PC-3 (cell line): ENCODE measurements at regions not wholly inside any gene's neighbourhood (a gene's known extent, or its start where the extent isn't known, plus 50 kb on each side); places are given as distances from the start of the nearest gene placed in this dataset.

Experiments used
- ATAC-seq: fragments of 200-7000 bp; cut with Tn5 transposase; 2 replicates; pipeline ENCODE4 v1.9.1; 2020; ENCODE audit warnings: mild to moderate bottlenecking, moderate library complexity
- BruUV-seq: library from RNA; stranded (reverse); fragments of 400-500 nt; replicated peaks from 2 replicates; lab custom pipeline; 2021; lab: Mats Ljungman, UMichigan
- CTCF ChIA-PET: fragments of 300-600 bp; sonication (Branson Sonifier 250); formaldehyde crosslinking; loops from one replicate; lab custom pipeline; 2022; ENCODE audit warnings: antibody characterized with exemption; lab: Charles Lee
- POLR2A ChIA-PET: fragments of 300-600 bp; sonication (Branson Sonifier 250); formaldehyde crosslinking; loops from one replicate; lab custom pipeline; 2022; ENCODE audit warnings: antibody characterized with exemption; ENCODE audit not compliant: unreplicated experiment; lab: Charles Lee
- DNase-seq: peaks from one replicate; pipeline ENCODE4 v3.0.0-alpha.2; 2015
- H2AFZ ChIP-seq: fragments of 300-600 bp; sonication (generic); 2 replicates; pipeline ENCODE4 v1.6.0; 2016; ENCODE audit warnings: antibody characterized with exemption, low read length
- H3F3A ChIP-seq: fragments of 300-600 bp; sonication (generic); one replicate; pipeline ENCODE4 v1.6.0; 2017; ENCODE audit warnings: antibody characterized with exemption, low read length, control low read depth, mild to moderate bottlenecking; ENCODE audit not compliant: unreplicated experiment
- H3K27ac ChIP-seq: fragments of 300-600 bp; sonication (generic); 2 replicates; pipeline ENCODE4 v1.5.1; 2016; ENCODE audit warnings: mild to moderate bottlenecking, low read length
- H3K27me3 ChIP-seq: fragments of 300-600 bp; sonication (generic); 2 replicates; pipeline ENCODE4 v1.6.1; 2016; ENCODE audit warnings: low read length, mixed read lengths
- H3K36me3 ChIP-seq: fragments of 300-600 bp; sonication (generic); 2 replicates; pipeline ENCODE4 v1.6.1; 2016; ENCODE audit warnings: low read depth, mixed run types, low read length, mixed read lengths
- H3K4me1 ChIP-seq: fragments of 300-600 bp; sonication (generic); 2 replicates; pipeline ENCODE4 v1.5.1; 2016; ENCODE audit warnings: low read length; ENCODE audit not compliant: insufficient read depth
- H3K4me2 ChIP-seq: fragments of 300-600 bp; sonication (generic); 2 replicates; pipeline ENCODE4 v1.6.0; 2016; ENCODE audit warnings: low read length
- H3K4me3 ChIP-seq: fragments of 300-600 bp; sonication (generic); 2 replicates; pipeline ENCODE4 v1.5.1; 2016; ENCODE audit warnings: mild to moderate bottlenecking, low read length, mixed read lengths
- H3K79me2 ChIP-seq: fragments of 300-600 bp; sonication (generic); 2 replicates; pipeline ENCODE4 v1.6.1; 2017; ENCODE audit warnings: low read length, mixed read lengths
- H3K9ac ChIP-seq: fragments of 300-600 bp; sonication (generic); 2 replicates; pipeline ENCODE4 v1.6.0; 2016; ENCODE audit warnings: mild to moderate bottlenecking, low read length
- H3K9me2 ChIP-seq: fragments of 300-600 bp; sonication (generic); replicated peaks from 2 replicates; pipeline ENCODE4 v1.6.1; 2016; ENCODE audit warnings: mixed run types, low read length, mixed read lengths
- H3K9me3 ChIP-seq: fragments of 300-600 bp; sonication (generic); 2 replicates; pipeline ENCODE4 v1.6.1; 2016; ENCODE audit warnings: low read length, mixed read lengths
- H4K20me1 ChIP-seq: fragments of 300-600 bp; sonication (generic); 2 replicates; pipeline ENCODE4 v1.6.1; 2016; ENCODE audit warnings: low read length, mixed read lengths
- EZH2 ChIP-seq: fragments of 300-600 bp; sonication (generic); IDR thresholded peaks from one replicate; pipeline ENCODE4 v1.6.1; 2017; ENCODE audit warnings: antibody characterized with exemption, mild to moderate bottlenecking, low read length; ENCODE audit not compliant: unreplicated experiment
- EZH2phosphoT487 ChIP-seq: fragments of 300-600 bp; sonication (generic); IDR thresholded peaks from 2 replicates; pipeline ENCODE4 v1.6.1; 2018; ENCODE audit warnings: mild to moderate bottlenecking, antibody characterized with exemption, low read length, borderline replicate concordance
- intact Hi-C: fragments of 100-400 bp; cut with micrococcal nuclease; formaldehyde crosslinking; loops from 2 replicates; pipeline ENCODE4 v1.9.0; 2023
- TF ChIP-seq, protein P1 (sequence below): fragments of 300-600 bp; sonication (generic); conservative IDR thresholded peaks from 2 replicates; pipeline ENCODE4 v1.5.1; 2017; ENCODE audit warnings: antibody characterized with exemption, low read depth, mild to moderate bottlenecking, low read length

DNA sequence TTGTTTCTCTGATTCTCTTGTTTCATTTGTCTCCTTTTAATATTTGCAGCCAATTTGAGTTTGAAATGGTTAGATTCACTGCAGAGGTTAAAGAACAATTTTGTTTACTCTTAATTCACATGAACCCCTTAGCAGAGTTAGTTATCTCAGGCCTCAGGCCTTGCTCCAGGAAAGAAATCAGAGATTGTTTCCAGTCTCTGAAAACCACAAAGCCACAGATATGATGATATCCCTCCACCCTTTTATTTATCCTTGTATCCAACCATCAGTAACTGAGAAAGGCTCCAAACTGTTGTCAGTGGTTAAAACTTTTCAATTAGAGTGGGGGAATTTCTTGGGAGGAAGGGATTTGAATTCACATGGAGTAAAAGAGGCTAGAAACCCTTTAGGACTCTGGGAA lies 406.0 kb upstream of the DMAC1 start:
- no peak overlapping the region for H3K4me2 ChIP-seq
- H3K4me1 ChIP-seq = no peaks in the 10 kb centered on the region
- H4K20me1 ChIP-seq = no peaks in the 10 kb centered on the region
- H3F3A ChIP-seq = no peaks in the 10 kb centered on the region
- H3K27me3 ChIP-seq = no peaks in the 10 kb centered on the region
- no TSS peak for BruUV-seq
- no peak overlapping the region for H3K4me3 ChIP-seq
- H3K79me2 ChIP-seq = no peaks in the 10 kb centered on the region
- no peaks in the 10 kb centered on the region for H3K9me3 ChIP-seq
- H3K36me3 ChIP-seq = no peaks in the 10 kb centered on the region
- no peaks in the 10 kb centered on the region for H3K9me2 ChIP-seq
- ATAC-seq = no peak
- DNase-seq = no peak
- TF ChIP-seq EZH2 = no peak
- TF ChIP-seq, protein P1, sequence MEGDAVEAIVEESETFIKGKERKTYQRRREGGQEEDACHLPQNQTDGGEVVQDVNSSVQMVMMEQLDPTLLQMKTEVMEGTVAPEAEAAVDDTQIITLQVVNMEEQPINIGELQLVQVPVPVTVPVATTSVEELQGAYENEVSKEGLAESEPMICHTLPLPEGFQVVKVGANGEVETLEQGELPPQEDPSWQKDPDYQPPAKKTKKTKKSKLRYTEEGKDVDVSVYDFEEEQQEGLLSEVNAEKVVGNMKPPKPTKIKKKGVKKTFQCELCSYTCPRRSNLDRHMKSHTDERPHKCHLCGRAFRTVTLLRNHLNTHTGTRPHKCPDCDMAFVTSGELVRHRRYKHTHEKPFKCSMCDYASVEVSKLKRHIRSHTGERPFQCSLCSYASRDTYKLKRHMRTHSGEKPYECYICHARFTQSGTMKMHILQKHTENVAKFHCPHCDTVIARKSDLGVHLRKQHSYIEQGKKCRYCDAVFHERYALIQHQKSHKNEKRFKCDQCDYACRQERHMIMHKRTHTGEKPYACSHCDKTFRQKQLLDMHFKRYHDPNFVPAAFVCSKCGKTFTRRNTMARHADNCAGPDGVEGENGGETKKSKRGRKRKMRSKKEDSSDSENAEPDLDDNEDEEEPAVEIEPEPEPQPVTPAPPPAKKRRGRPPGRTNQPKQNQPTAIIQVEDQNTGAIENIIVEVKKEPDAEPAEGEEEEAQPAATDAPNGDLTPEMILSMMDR = no peak
- TF ChIP-seq EZH2phosphoT487 = no peak
- H2AFZ ChIP-seq = no peak overlapping the region
- POLR2A ChIA-PET = no interaction called here
- CTCF ChIA-PET = no interaction called here
- intact Hi-C loops = no loop called here
- no peak overlapping the region for H3K9ac ChIP-seq
- H3K27ac ChIP-seq = no peak overlapping the region

DNA sequence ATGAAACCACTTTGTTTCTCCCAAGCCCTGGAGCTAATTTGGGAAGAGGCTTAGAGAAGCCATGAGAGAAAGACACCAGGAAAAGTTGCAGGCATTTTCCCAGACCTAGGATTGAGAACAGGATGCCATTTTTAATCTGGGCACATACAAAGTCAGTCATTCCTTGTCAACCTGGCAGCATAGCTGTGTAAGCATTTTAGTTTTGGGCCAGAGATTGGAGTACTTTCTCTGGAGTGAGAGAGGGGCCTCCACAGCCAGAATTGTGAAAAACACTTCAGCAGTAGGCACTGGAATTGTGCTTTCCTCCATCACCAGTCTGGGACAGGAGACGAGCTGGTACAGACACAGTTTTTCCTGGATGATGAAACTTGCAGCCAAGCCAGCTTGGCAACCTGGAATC lies 390.3 kb upstream of the DMAC1 start:
- Histone ChIP-seq H3K9me2 (no peaks in the 10 kb centered on the region), H3K27me3 (no peaks in the 10 kb centered on the region), H3K4me2 (no peak overlapping the region), H3K36me3 (no peaks in the 10 kb centered on the region), H3K9ac (no peak overlapping the region), H3K4me3 (no peak overlapping the region), H4K20me1 (no peaks in the 10 kb centered on the region), H3K79me2 (no peaks in the 10 kb centered on the region), H3K4me1 (no peaks in the 10 kb centered on the region), H3F3A (no peaks in the 10 kb centered on the region), H3K9me3 (no peaks in the 10 kb centered on the region), H2AFZ (no peak overlapping the region), H3K27ac (no peak overlapping the region)
- intact Hi-C loops = no loop called here
- DNase-seq (no peak), ATAC-seq (no peak)
- CTCF ChIA-PET = no interaction called here
- POLR2A ChIA-PET = no interaction called here
- TF ChIP-seq, protein P1 = no peak
- TF ChIP-seq EZH2phosphoT487 (no peak), EZH2 (no peak)
- BruUV-seq = no TSS peak

DNA sequence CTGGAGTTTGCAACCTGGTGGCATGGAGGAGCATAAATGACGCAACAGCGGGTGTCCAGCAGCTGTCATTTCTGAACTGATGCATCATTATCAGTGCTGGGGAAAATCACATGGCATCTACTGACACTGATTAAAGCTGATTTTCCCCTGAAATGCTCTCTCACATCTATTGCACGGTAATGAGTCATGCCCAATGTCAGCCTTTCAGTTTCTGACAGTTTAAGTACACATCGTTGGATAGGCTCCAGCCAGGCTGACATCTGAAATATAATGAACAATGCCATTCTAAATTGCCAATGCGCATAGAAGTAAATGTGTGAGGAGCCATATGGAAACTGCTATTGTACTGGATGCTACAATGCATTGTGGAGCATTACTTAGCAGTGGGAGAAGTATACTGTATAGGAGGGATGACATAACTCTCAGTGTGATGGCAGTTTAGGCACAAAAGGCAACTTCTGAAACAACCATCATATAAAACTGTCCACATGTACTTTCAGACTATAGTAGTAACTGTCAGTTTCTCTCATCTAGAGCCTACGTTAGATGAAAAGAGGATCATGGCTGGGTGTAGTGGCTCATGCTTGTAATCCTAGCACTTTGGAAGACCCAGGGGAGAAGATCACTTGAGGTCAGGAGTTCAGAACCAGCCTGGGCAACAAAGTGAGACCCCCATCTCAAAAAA lies 389.3 kb upstream of the DMAC1 start:
- Histone ChIP-seq H3K9ac (no peak overlapping the region), H4K20me1 (no peaks in the 10 kb centered on the region), H3K27ac (no peak overlapping the region), H3K36me3 (no peaks in the 10 kb centered on the region), H3K9me3 (no peaks in the 10 kb centered on the region), H3K9me2 (no peaks in the 10 kb centered on the region), H3K4me1 (no peaks in the 10 kb centered on the region), H2AFZ (no peak overlapping the region), H3K4me2 (no peak overlapping the region), H3K27me3 (no peaks in the 10 kb centered on the region), H3K4me3 (no peak overlapping the region), H3K79me2 (no peaks in the 10 kb centered on the region), H3F3A (no peaks in the 10 kb centered on the region)
- no TSS peak for BruUV-seq
- ChIA-PET CTCF (no interaction called here), POLR2A (no interaction called here)
- no peak for DNase-seq
- TF ChIP-seq EZH2phosphoT487 (no peak), EZH2 (no peak)
- TF ChIP-seq, protein P1 = no peak
- ATAC-seq = no peak
- intact Hi-C loops = no loop called here
